Fibroblast of mammary gland (primary cell): ENCODE measurements at regions not wholly inside any gene's neighbourhood (a gene's known extent, or its start where the extent isn't known, plus 50 kb on each side); places are given as distances from the start of the nearest gene placed in this dataset.

Source experiments
- DNase-seq: peaks from one replicate; pipeline ENCODE4 v3.0.0-alpha.2; 2010; ENCODE audit warnings: low read depth
- H3K4me3 ChIP-seq: 2 replicates; pipeline ENCODE4 v1.5.1; 2011; ENCODE audit warnings: low read depth, mild to moderate bottlenecking, low read length, moderate library complexity; ENCODE audit not compliant: control insufficient read depth
- TF ChIP-seq, protein P1 (sequence below): conservative IDR thresholded peaks from 2 replicates; pipeline ENCODE4 v1.5.1; 2011; ENCODE audit warnings: low read depth, low read length, inconsistent platforms; ENCODE audit not compliant: control insufficient read depth, insufficient read depth

GRCh38 chr12:68446901-68447796 is 115.0 kb upstream of the MDM1 start:
- TF ChIP-seq, protein P1, sequence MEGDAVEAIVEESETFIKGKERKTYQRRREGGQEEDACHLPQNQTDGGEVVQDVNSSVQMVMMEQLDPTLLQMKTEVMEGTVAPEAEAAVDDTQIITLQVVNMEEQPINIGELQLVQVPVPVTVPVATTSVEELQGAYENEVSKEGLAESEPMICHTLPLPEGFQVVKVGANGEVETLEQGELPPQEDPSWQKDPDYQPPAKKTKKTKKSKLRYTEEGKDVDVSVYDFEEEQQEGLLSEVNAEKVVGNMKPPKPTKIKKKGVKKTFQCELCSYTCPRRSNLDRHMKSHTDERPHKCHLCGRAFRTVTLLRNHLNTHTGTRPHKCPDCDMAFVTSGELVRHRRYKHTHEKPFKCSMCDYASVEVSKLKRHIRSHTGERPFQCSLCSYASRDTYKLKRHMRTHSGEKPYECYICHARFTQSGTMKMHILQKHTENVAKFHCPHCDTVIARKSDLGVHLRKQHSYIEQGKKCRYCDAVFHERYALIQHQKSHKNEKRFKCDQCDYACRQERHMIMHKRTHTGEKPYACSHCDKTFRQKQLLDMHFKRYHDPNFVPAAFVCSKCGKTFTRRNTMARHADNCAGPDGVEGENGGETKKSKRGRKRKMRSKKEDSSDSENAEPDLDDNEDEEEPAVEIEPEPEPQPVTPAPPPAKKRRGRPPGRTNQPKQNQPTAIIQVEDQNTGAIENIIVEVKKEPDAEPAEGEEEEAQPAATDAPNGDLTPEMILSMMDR, result no peak
- no peak overlapping the region for H3K4me3 ChIP-seq
- DNase-seq, result peak; percentile 31

DNA sequence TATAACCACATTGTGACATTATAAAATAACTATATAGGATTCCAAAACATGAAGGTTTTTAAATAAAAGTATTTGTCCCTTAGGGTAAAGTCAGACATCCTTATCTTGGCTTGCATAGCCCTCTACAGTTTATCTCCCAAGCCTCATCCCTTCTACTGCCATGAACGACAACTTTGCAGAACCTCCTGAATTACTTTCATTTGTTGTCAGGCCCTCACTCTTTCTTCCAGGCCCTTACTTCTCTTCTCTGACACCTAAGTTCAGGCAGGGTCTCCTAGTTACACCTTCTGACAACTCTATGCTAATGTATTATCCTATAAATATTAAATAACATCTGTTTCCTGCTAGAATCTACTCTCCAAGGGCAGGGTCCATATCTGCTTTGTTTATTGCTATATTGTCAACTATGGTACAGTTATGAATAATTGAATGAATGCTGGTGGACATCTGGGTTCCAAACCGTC is 115.7 kb upstream of the MDM1 start:
- DNase-seq, result no peak
- no peak overlapping the region for H3K4me3 ChIP-seq
- TF ChIP-seq, protein P1, result no peak

DNA sequence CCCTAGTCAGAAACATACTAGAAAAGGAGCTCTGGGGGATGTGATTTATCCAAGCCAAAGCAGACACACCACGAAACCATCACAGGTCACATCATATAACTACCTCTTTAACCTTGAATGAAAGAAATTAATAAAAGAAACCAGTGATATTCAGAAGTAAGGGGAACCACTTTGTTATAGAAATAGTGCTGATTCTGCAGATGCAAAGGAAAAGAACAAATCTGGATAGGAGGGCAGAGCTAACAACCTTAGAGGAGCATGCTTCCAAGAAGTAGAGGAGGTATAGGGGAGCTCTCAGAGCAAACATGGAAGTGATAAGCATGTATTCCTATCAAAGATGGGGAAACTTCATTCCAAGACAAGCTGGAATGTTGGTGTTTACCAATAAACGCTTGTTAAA is 117.0 kb upstream of the MDM1 start:
- no peak for DNase-seq
- TF ChIP-seq, protein P1, result no peak
- H3K4me3 ChIP-seq, result no peak overlapping the region

DNA sequence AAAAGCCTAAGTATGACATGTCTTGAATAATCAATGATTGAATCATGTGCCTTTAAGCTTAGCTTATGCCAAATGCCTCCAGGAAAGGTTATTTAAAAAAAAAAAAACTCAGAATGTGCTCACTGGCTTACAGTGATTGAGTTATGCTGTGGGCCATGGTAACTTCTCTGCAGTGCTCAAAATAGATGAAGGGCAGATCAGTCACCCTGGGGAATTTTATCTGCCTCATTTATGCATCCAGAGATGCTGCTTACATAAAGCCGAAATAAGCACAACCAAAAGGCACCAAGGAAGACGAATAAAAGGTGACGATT is 118.7 kb upstream of the MDM1 start:
- no peak overlapping the region for H3K4me3 ChIP-seq
- TF ChIP-seq, protein P1, result no peak
- no peak for DNase-seq

DNA sequence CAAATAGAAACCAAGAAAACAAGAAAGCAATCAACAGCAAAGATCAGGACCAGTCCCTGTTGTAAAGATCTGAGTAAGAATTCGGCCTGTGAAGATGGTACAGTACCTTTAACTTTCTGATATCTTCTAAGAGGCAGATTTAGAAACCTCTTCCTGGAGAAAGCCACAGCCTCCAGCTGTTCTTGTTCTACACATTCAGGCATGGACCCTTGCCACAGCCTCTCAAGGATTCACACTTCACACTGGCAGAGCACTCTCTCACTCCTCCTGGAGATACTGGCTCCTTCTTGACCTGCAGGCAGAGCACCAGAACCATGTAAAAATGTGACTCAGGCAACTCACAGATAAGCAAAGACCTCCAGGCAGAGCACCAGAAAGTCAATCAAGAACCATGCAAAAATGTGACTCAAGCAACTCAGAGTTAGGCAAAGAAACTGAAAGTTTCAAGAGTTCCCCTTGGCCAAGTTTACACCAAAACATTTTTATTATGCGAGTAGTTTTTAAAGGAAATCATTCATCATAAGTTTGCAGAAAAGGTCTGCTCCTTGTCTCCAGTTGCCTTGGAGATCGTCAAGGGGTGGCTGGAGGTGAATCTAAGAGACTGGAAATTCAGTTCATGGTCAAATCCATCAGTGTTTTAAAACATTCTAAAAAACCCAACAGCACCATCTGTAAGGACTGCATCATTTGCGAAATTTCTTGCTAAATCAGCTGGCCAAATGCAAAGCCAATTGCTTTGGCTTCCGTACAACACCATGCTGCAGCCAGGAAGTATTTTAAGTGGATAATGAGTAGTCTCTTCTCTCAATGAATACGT is 119.3 kb upstream of the MDM1 start:
- TF ChIP-seq, protein P1, result no peak
- DNase-seq, result peak; percentile 82
- no peak overlapping the region for H3K4me3 ChIP-seq

- H3K4me3 ChIP-seq, result no peak overlapping the region
- TF ChIP-seq, protein P1, result no peak
- DNase-seq, result no peak
Observed at GRCh38 chr12:68452078-68452715, 120.0 kb upstream of the MDM1 start.
